HepG2 (cell line): ENCODE measurements at regions not wholly inside any gene's neighbourhood (a gene's known extent, or its start where the extent isn't known, plus 50 kb on each side); places are given as distances from the start of the nearest gene placed in this dataset.

Experiments used
- CHCHD3 ChIP-seq: sonication (generic); formaldehyde crosslinking; IDR thresholded peaks from 2 replicates; pipeline ENCODE4 v1.8.0; 2022; ENCODE audit warnings: mild to moderate bottlenecking, missing genetic modification reagents, moderate library complexity
- SRF ChIP-seq: IDR thresholded peaks from 2 replicates; pipeline ENCODE4 v1.6.1; 2011; ENCODE audit warnings: mild to moderate bottlenecking, low read depth, low read length, moderate library complexity
- ZBTB21 ChIP-seq: sonication (generic); formaldehyde crosslinking; IDR thresholded peaks from 2 replicates; pipeline ENCODE4 v1.4.0; 2020; ENCODE audit warnings: missing genetic modification reagents

DNA sequence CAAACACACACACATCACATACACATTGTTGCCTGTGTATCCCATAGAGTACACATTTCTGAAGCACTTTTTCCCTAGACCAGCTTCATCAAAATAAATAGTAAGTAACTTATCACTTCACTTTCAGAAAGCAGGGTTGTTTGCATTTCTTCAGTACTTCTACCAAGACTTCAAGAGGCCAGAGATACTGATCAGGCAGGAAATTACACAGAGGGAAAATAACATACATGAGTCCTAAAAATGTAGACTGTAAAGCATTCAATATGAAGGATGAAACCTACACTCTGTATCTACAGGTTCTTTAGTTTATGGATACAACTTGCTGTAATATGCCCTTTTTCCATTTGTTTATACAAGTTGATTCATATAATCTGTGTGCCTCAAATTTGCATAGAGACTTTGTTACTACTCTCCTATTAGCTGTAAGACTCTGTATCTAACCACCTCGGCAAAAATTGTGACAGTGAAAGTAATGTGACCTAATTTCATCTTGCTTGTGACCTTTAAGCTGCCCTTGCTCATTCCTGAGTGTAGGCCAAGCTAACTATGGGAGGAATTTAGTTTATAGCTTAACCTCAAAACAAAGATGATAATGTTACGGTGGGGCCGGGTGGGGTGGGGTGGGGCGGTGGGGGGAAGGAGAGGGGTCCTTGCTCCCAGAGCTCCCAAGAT is 228.9 kb upstream of the SPOPL start:
- TF ChIP-seq CHCHD3, result no peak
- no peak for TF ChIP-seq SRF
- no peak for TF ChIP-seq ZBTB21
